Choroid plexus epithelial cell (primary cell): ENCODE measurements at regions not wholly inside any gene's neighbourhood (a gene's known extent, or its start where the extent isn't known, plus 50 kb on each side); places are given as distances from the start of the nearest gene placed in this dataset.
A peak's percentile ranks its signal among the peaks of the same experiment; 100 is the strongest.

Experiments
- DNase-seq: peaks from one replicate; pipeline ENCODE4 v3.0.0-alpha.2; 2010; ENCODE audit warnings: low read depth
- H3K4me3 ChIP-seq: 2 replicates; pipeline ENCODE4 v1.5.1; 2011; ENCODE audit warnings: low read depth, mild to moderate bottlenecking, control low read depth, low read length, moderate library complexity
- TF ChIP-seq, protein P1 (sequence below): conservative IDR thresholded peaks from 2 replicates; pipeline ENCODE4 v1.5.1; 2011; ENCODE audit warnings: low read depth, mild to moderate bottlenecking, control low read depth, inconsistent platforms, low read length, moderate library complexity

DNA sequence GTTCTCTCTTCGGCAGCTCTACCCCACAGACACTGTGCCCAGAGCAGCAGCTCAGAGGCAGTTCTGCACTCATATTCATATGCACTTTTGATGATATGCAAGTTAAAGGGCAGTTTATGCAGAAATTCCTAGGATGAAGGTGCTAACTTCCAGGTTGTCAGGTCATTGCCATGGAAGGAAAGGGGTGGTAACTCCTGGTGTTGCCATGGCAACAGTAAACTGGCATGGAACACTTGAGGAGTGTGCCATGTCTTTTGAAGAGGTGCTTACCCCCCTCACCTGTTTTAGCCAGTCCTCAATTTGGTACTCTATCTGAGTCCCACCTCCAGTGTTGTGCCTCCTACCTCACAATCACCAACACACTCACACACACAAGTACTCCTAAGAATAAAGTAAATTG lies 539.4 kb upstream of the BTBD3 start:
- DNase-seq, result no peak
- TF ChIP-seq, protein P1, sequence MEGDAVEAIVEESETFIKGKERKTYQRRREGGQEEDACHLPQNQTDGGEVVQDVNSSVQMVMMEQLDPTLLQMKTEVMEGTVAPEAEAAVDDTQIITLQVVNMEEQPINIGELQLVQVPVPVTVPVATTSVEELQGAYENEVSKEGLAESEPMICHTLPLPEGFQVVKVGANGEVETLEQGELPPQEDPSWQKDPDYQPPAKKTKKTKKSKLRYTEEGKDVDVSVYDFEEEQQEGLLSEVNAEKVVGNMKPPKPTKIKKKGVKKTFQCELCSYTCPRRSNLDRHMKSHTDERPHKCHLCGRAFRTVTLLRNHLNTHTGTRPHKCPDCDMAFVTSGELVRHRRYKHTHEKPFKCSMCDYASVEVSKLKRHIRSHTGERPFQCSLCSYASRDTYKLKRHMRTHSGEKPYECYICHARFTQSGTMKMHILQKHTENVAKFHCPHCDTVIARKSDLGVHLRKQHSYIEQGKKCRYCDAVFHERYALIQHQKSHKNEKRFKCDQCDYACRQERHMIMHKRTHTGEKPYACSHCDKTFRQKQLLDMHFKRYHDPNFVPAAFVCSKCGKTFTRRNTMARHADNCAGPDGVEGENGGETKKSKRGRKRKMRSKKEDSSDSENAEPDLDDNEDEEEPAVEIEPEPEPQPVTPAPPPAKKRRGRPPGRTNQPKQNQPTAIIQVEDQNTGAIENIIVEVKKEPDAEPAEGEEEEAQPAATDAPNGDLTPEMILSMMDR, result no peak
- no peak overlapping the region for H3K4me3 ChIP-seq

DNA sequence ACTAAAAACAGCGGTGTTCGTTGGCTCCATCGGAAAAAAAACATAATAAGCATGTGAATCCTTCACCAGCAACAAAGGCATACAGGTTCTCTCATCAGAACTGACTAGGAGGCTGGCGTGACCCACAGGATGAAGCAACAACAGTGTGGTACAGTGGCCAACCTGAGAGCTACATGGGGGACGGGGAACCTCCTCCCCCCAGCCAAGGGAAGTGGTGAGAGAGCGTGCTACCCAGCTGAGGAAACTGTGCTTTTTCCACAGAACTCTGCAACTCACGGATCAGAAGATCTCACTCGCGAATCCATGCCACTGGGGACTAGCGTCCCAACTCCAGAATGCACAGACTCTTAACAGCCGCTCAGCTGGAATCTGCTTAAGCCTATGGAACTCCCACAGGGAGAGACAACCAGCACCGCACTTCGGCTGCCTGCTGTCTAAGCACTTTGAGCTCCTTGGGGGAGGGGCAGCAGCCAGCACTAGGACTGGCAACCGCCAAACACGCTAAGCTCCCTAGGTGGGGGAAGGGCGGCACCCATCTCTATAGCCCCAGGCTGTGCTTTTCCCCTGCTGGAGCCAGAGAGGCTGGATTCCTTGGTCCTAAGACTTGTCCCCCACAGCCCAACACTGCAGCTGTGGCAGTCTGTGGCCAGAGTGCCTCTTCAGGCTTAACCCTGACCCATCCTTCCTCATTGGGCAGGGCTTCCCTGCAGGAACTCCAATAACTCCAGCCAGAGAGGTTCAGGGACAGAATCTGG lies 538.3 kb upstream of the BTBD3 start:
- TF ChIP-seq, protein P1, result no peak
- H3K4me3 ChIP-seq, result no peak overlapping the region
- peak; percentile 27 for DNase-seq

DNA sequence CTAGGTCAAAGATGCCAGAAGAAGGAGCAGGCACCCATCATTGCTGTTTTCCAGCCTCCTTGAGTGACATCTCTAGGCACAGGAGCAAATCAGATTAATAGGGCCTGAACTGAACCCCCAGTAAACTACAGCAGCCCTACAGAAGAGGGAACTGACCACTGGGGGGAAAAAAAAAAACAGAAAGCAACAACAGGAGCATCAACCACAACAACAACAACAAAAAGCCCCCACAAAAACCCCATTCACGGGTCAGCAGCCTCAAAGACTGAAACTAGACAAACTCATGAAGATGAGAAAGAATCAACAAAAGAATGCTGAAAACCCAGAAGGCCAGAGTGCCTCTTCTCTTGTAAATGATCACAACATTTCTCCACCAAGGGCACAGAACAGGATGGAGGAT lies 537.4 kb upstream of the BTBD3 start:
- no peak overlapping the region for H3K4me3 ChIP-seq
- no peak for DNase-seq
- TF ChIP-seq, protein P1, result no peak

DNA sequence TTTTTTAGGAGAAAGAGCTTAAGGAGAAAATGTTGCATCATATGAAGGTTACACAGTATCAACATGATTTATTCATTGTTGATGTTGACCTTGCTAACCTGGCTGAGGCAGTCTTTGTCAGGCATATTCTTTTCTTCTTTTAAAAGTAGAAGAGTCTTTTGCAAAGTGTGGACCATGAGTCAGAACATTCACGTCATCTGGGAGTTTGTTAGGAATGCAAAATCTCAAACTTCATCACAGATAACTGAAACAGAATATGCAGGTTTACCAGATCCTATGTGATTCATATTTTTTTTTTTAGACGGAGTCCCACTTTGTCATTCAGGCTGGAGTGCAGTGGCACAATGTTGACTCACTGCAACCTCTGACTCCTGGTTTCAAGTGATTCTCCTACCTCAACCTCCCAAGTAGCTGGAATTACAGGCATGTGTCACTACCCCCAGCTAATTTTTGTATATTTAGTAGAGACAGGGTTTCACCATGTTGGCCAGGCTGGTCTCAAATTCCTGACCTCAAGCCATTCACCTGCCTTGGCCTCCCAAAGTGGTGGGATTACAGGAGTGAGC lies 530.4 kb upstream of the BTBD3 start:
- H3K4me3 ChIP-seq, result no peak overlapping the region
- DNase-seq, result peak; percentile 88
- TF ChIP-seq, protein P1, result no peak

DNA sequence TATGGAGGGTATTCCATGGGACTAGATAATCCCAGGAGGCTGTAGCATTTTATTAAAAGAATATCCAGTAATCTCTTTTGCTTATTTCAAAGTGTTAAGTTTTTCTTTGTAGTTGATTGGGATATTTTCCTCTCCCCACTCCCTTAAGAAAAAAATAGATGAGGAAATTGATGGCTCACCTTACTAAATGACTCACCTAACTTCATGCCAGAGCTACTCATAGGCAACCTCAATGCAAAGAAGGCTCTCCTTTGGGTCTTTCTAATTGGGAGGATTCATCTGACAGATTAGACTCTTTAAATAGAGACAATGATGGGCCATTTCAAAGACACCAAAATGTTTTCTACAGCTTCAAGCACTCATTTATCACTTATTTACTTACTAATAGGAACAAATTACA lies 528.5 kb upstream of the BTBD3 start:
- H3K4me3 ChIP-seq, result no peak overlapping the region
- TF ChIP-seq, protein P1, result no peak
- no peak for DNase-seq

DNA sequence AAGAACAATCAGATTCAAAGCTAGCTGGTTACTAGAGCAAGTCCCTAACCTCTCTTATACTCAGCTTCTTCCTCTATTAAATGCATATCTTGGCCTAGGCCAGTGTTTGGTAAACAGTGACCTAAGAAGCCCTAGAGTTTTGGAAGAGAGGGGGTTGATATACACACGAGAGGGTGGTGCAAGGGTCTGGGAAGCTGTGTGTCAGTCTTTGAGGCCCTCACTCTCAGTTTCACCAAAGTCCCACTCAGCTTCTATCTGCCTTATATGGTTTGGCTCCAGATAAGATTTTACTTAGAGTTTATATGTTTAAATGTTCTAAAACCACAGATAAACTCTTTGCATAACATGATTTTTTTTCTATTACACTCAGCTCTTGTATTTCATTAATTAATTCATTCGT lies 526.1 kb upstream of the BTBD3 start:
- TF ChIP-seq, protein P1, result no peak
- H3K4me3 ChIP-seq, result no peak overlapping the region
- no peak for DNase-seq
